WTC11 (cell line): ENCODE measurements at regions not wholly inside any gene's neighbourhood (a gene's known extent, or its start where the extent isn't known, plus 50 kb on each side); places are given as distances from the start of the nearest gene placed in this dataset.

Experiments used
- ATAC-seq: fragments of 200-7000 bp; cut with Tn5 transposase; 2 replicates; pipeline ENCODE4 v1.10.0; 2021; ENCODE audit warnings: mild to moderate bottlenecking, moderate library complexity
- CTCF ChIA-PET: fragments of 300-600 bp; sonication (Branson Sonifier 250); formaldehyde crosslinking; loops from one replicate; lab custom pipeline; 2021; ENCODE audit warnings: antibody characterized with exemption; lab: Charles Lee
- POLR2A ChIA-PET: fragments of 350-600 bp; sonication (Branson Sonifier 250); formaldehyde crosslinking; loops from one replicate; lab custom pipeline; 2021; ENCODE audit warnings: antibody characterized with exemption; lab: Charles Lee
- DNase-seq: peaks from one replicate; pipeline ENCODE4 v3.0.0; 2021; ENCODE audit warnings: low spot score
- H3K27ac Mint-ChIP-seq: 2 replicates; pipeline ENCODE4 v1.8.0; 2021; ENCODE audit warnings: mixed read lengths
- H3K27me3 Mint-ChIP-seq: 2 replicates; pipeline ENCODE4 v1.8.0; 2021; ENCODE audit warnings: low read depth, mild to moderate bottlenecking, moderate library complexity, mixed read lengths
- H3K36me3 Mint-ChIP-seq: 2 replicates; pipeline ENCODE4 v1.8.0; 2021; ENCODE audit warnings: mixed read lengths
- H3K4me1 Mint-ChIP-seq: 2 replicates; pipeline ENCODE4 v1.8.0; 2022; ENCODE audit warnings: mixed read lengths
- H3K4me3 Mint-ChIP-seq: 2 replicates; pipeline ENCODE4 v1.8.0; 2021; ENCODE audit warnings: mild to moderate bottlenecking, moderate library complexity, mixed read lengths
- H3K9me3 Mint-ChIP-seq: 2 replicates; pipeline ENCODE4 v1.8.0; 2021; ENCODE audit warnings: mixed read lengths
- AFF4 ChIP-seq: sonication (generic); formaldehyde crosslinking; IDR thresholded peaks from 2 replicates; pipeline ENCODE4 v1.8.1; 2023; ENCODE audit warnings: mild to moderate bottlenecking, missing genetic modification reagents, borderline replicate concordance
- AR ChIP-seq: fragments of 250-450 bp; sonication (Bioruptor Pico); IDR thresholded peaks from 2 replicates; pipeline ENCODE4 v1.9.0; 2021; ENCODE audit warnings: mild to moderate bottlenecking
- CREB1 ChIP-seq: sonication (generic); formaldehyde crosslinking; IDR thresholded peaks from 2 replicates; pipeline ENCODE4 v1.8.0; 2023; ENCODE audit warnings: mild to moderate bottlenecking, missing genetic modification reagents
- CTCF ChIP-seq: fragments of 200-600 bp; IDR thresholded peaks from 2 replicates; pipeline ENCODE4 v1.8.0; 2022; ENCODE audit warnings: antibody characterized with exemption
- E2F1 ChIP-seq: sonication (generic); formaldehyde crosslinking; IDR thresholded peaks from 2 replicates; pipeline ENCODE4 v1.8.0; 2022; ENCODE audit warnings: mild to moderate bottlenecking, missing genetic modification reagents
- ELF4 ChIP-seq: sonication (generic); formaldehyde crosslinking; IDR thresholded peaks from 2 replicates; pipeline ENCODE4 v1.8.1; 2022; ENCODE audit warnings: low read depth, mild to moderate bottlenecking, moderate library complexity, missing genetic modification reagents
- FOXK1 ChIP-seq: sonication (generic); formaldehyde crosslinking; IDR thresholded peaks from 2 replicates; pipeline ENCODE4 v1.8.0; 2022; ENCODE audit warnings: mild to moderate bottlenecking, moderate library complexity, missing genetic modification reagents
- GABPB1 ChIP-seq: sonication (generic); formaldehyde crosslinking; IDR thresholded peaks from 2 replicates; pipeline ENCODE4 v1.8.1; 2023; ENCODE audit warnings: mild to moderate bottlenecking, missing genetic modification reagents
- JUN ChIP-seq: sonication (generic); formaldehyde crosslinking; IDR thresholded peaks from 2 replicates; pipeline ENCODE4 v1.8.0; 2023; ENCODE audit warnings: mild to moderate bottlenecking, missing genetic modification reagents
- MLX ChIP-seq: sonication (generic); formaldehyde crosslinking; IDR thresholded peaks from 2 replicates; pipeline ENCODE4 v1.8.1; 2023; ENCODE audit warnings: mild to moderate bottlenecking, missing genetic modification reagents, moderate library complexity
- TEAD1 ChIP-seq: sonication (generic); formaldehyde crosslinking; IDR thresholded peaks from 2 replicates; pipeline ENCODE4 v1.8.0; 2022; ENCODE audit warnings: mild to moderate bottlenecking, missing genetic modification reagents
- ZBTB43 ChIP-seq: sonication (generic); formaldehyde crosslinking; IDR thresholded peaks from 2 replicates; pipeline ENCODE4 v1.8.1; 2023; ENCODE audit warnings: mild to moderate bottlenecking, missing genetic modification reagents
- ZSCAN18 ChIP-seq: fragments of 250-450 bp; sonication (Bioruptor Pico); IDR thresholded peaks from 2 replicates; pipeline ENCODE4 v2.1.2; 2022; ENCODE audit warnings: mild to moderate bottlenecking, moderate library complexity

- TF ChIP-seq JUN (CRISPR knock-in tag) (no peak), CREB1 (no peak), AR (CRISPR knock-in tag) (no peak), CTCF (no peak)
Observed at GRCh38 chr6:112910256-112910655, 563.1 kb downstream of the RFPL4B start (continued).

- Mint-ChIP-seq H3K9me3 (no peaks in the 10 kb centered on the region; the same call in 1 of the 2 replicates), H3K36me3 (no peaks in the 10 kb centered on the region), H3K27me3 (no peaks in the 10 kb centered on the region)
- no peak for ATAC-seq
- POLR2A ChIA-PET, result no interaction called here
- TF ChIP-seq ELF4 (CRISPR knock-in tag), result no peak
- no peak for TF ChIP-seq GABPB1 (CRISPR knock-in tag)
- TF ChIP-seq FOXK1 (CRISPR knock-in tag), result no peak
- no peak for TF ChIP-seq AFF4 (CRISPR knock-in tag)
- TF ChIP-seq E2F1 (CRISPR knock-in tag), result no peak
- TF ChIP-seq ZBTB43 (CRISPR knock-in tag), result no peak
- no peak for TF ChIP-seq MLX (CRISPR knock-in tag)
- no peak for TF ChIP-seq ZSCAN18 (CRISPR knock-in tag)
- TF ChIP-seq TEAD1 (CRISPR knock-in tag), result no peak
- TF ChIP-seq, all 79 proteins: peak for 0
- H3K27ac Mint-ChIP-seq, result no peak overlapping the region
- CTCF ChIA-PET, result interaction anchor here (0.8 kb wide), 1 partner anchor 33 kb away, joined by 4 read pairs; no protein-coding TSS in a partner anchor
- no peak overlapping the region for H3K4me3 Mint-ChIP-seq
- peaks cover 20% of the 10 kb centered on the region for H3K4me1 Mint-ChIP-seq
- no peak for DNase-seq
Observed at GRCh38 chr6:112911959-112912358, 564.8 kb downstream of the RFPL4B start.
